NCI-H1417 (cell line): ENCODE measurements at regions not wholly inside any gene's neighbourhood (a gene's known extent, or its start where the extent isn't known, plus 50 kb on each side); places are given as distances from the start of the nearest gene placed in this dataset.

ENCODE experiments used
- DNase-seq, 3 experiments: peaks; one replicate each; lab custom pipeline; 2025; lab: John Stamatoyannopoulos, UW

GRCh38 chr17:33640629-33641028, 347.5 kb upstream of the ASIC2 start:
- DNase-seq, result peak in 1 of 3 experiments; percentile 10

GRCh38 chr17:33642002-33642401, 348.9 kb upstream of the ASIC2 start:
- no peak for DNase-seq

GRCh38 chr17:33647956-33648355, 354.9 kb upstream of the ASIC2 start:
- peak in 1 of 3 experiments; percentile 37 for DNase-seq

DNA sequence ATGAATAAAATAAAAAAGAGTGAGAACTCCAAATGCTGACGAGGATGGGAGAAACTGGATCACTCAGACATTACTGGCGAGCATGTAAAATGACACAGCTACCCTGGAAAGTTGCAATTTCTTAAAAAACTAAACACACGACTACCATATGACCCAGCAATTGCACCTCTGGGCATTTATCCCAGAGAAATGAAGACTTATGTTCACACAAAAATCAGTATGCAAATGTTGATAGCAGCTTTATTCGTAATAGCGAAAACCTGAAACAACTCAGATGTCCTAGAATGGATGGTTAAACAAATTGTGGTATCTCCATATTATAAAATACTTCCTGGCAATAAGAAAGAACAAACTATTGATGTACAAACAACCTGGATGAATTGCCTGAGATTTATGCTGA, 357.2 kb upstream of the ASIC2 start:
- DNase-seq, result no peak

- DNase-seq, result no peak
Measured at GRCh38 chr17:33651686-33652085, 358.6 kb upstream of the ASIC2 start.

GRCh38 chr17:33652731-33653398, 359.8 kb upstream of the ASIC2 start:
- no peak for DNase-seq

DNA sequence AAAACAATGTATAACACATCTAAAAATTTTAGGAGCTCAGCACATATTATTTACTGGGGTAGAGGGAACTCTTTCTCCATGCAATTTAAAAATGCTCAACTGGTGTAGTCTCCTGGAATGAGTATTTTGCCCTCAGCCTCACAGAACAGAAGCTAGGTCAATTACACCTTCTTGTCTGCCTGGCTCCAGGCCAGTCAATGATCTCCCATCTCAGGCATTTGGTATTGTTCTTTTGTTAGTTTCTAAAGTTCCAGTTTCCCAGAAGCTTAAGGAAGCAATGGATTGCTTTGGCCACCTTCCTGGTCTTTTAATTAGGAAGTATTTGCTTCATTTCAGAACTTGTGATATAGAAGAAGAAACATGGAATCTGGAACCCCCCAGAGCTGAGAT, 360.3 kb upstream of the ASIC2 start:
- no peak for DNase-seq

GRCh38 chr17:33657181-33657580, 364.1 kb upstream of the ASIC2 start:
- DNase-seq, result no peak

DNA sequence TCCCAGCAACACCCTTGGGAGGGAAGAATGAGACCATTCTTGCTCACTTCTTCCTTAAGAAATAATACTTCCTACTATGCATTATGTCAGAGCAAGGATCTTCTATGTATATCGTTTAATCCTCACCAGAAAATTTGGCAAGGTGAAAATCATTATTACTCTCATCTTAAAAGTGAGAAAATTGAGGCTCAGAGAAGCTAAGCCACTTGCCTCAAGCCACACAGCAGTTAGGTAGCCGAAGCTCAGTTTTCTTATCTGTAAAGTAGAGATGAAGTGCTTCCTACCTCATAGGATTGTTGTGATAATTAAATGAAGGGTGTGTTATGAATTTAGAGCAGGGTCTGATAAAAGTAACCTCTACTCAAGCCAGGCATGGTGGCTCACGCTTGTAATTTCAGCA, 368.9 kb upstream of the ASIC2 start:
- DNase-seq, result no peak

GRCh38 chr17:33664116-33664840, 371.2 kb upstream of the ASIC2 start:
- DNase-seq, result no peak

- no peak for DNase-seq
Measured at GRCh38 chr17:33667052-33667509, 374.0 kb upstream of the ASIC2 start.

DNA sequence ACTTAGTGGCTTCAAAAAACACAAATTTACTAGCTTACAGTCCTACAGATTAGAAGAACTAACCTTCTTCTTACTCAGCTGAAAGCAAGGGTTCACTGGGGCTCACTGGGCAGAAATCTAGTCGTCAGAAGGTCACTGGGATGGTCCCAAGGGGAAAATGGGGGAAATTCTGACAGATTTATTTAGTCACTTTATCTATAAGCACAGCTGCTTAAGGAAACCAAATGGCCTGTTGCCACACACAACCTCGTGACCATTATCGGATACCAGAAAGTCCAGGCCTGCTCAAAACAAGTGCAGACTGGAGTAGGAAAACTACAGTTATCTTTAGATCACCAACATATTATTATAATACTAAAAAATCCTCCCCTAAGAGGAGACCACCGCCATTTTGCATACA, 374.6 kb upstream of the ASIC2 start:
- DNase-seq, result no peak

DNA sequence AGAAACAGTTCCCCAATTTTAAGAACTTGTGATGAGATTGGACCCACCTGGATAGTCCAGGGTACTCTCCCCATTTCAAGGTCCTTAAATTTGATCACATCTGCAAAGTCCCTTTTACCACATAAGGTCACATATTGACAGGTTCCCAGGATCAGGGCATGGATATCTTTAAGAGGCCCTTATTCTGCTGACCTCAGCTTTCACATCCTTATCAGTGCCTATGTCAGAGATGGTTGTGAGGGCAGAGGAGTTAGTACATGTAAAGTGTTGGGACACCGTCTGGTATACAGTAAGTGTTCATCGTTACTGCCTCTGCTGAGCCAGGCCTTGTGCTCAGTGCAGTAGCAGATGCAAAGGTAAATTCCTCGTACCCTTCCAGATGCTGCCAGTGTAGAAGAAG, 375.4 kb upstream of the ASIC2 start:
- no peak for DNase-seq

- DNase-seq, result no peak
Measured at GRCh38 chr17:33671491-33671890, 378.4 kb upstream of the ASIC2 start.

DNA sequence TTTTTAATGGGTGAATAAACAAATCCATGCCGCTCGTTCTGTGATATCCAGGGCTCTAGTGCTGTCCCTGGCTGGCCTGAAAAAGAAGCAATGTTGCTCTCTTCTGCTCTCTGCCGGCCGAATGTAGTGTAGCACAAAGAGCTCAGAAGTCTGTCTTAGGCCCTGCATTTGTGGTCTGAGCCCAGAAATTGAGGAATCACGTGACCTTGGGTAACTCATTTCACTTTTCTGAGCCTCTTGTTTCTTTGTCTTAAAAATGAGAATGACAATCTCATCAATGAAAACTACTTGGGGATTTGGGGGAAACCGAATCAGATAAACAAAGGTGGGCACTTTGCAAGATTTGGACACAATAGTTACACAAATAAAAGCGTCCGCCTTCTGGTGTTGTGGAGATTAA, 381.6 kb upstream of the ASIC2 start:
- peak; percentile 2 to 65 (median 48) for DNase-seq

GRCh38 chr17:33676444-33676843, 383.3 kb upstream of the ASIC2 start:
- no peak for DNase-seq

- no peak for DNase-seq
Measured at GRCh38 chr17:33679595-33679994, 386.5 kb upstream of the ASIC2 start.

DNA sequence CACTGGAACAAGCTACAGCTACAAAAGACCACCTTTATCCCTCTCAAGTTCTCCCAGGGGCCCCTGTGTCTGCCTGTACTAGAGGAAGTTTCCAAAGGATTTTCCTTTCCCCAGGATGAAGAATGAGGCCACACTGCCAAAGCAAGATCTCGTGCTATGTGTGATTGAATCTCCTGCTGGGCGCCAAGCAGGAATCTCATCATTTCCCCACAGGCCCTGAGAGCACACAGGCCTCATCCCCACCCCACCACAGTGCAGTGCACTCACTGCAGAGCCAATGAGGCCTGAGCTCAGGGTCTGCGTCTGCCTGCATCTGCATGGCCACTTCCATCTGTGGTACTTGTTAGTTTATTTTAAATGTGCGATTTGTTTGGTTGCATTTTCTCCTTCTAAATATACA, 387.4 kb upstream of the ASIC2 start:
- no peak for DNase-seq

DNA sequence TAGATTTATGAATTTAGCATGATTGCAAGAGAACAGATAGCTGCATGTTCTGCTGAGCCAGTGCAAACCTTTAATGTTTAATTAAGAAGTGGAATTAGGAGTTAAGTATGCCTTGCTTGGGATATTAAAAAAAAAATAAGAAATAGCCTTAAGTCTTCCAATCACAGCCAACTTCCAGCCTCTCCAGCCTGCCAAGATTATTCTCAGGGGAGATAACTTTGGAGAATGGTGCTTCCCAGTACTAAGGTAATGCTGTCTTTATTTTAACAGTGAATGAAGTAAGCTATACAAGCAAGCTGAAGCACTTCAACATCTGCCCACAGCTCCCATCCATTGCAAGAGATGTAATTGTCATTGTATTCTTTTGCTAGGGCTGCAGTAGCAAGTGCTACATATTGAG, 389.5 kb upstream of the ASIC2 start:
- DNase-seq, result no peak

GRCh38 chr17:33684735-33685134, 391.6 kb upstream of the ASIC2 start:
- DNase-seq, result peak in 1 of 3 experiments; percentile 77

- peak in 1 of 3 experiments; percentile 22 for DNase-seq
Measured at GRCh38 chr17:33686171-33686570, 393.1 kb upstream of the ASIC2 start.

GRCh38 chr17:33687831-33688230, 394.7 kb upstream of the ASIC2 start:
- no peak for DNase-seq

- no peak for DNase-seq
Measured at GRCh38 chr17:33688771-33689170, 395.7 kb upstream of the ASIC2 start.

- DNase-seq, result no peak
Measured at GRCh38 chr17:33689725-33690124, 396.6 kb upstream of the ASIC2 start.
